GM18502 (cell line): ENCODE measurements at regions not wholly inside any gene's neighbourhood (a gene's known extent, or its start where the extent isn't known, plus 50 kb on each side); places are given as distances from the start of the nearest gene placed in this dataset.
"Not testable (repeated sequence)": the region's sequence is repeated elsewhere in the genome, so short reads cannot be mapped to it uniquely, and the experiment has no call there.

ENCODE experiments used
- ATAC-seq: cut with Tn5 transposase; IDR thresholded peaks from one replicate; pipeline ENCODE4 v1.9.1; 2021; ENCODE audit warnings: mild to moderate bottlenecking; ENCODE audit not compliant: unreplicated experiment, poor library complexity

DNA sequence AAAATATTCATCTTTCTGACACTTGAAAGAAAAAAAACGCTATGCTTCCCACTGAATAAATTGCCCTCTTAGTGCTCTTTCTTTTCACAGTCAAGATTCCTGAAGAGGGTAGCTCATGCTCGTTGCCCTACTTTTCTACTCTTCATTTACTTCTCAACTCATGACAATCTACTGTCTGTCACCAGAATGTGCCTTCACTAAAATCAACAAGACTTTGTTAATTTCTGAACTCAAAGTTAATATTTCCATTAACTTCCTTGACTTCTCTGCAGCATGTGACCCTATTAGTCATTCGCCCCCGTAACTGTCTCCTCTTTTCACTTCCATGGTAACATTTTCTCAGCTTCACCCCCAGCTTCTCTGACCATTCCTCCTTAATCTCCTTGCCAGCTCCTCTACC, 98.9 kb upstream of the MAPRE2 start:
- ATAC-seq, result no peak

DNA sequence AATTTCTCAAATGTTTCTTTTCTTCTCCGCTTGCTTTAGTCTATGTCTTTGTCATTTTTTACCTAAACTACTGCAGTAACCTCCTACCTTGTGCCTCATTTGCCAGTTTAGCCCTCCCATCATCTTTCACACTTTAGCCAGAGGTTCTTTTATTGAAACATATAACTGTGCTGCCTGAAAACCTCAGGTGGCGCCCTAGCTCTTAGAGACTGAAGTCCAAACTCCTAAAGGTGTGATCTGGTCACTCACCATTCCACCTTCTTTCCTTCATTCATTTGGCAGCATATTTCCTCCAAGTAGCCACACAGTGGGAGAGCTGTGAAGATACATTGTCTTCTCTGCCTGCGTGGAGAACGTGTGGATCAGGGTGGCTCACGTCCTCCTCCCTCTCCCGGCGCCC, 98.2 kb upstream of the MAPRE2 start:
- ATAC-seq, result no peak

DNA sequence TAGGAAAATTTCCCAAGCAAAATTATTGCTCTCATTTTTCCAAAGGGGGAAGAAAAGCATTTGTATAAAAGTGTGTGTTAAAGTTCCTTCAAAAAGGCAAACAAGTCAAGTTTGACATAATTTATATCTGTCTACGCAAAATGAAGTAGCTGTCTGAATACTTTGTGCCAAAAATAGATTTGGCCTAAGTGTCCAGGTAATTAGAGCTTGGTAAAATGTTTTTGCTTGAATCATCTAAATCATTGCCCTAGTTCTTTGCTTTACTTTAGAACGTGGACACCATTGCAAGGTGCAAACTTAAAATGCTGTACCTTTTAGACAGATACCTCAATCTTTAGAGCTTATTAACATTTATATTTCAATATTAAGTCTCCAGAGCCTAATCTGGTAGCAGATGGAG, 97.6 kb upstream of the MAPRE2 start:
- ATAC-seq, result no peak

DNA sequence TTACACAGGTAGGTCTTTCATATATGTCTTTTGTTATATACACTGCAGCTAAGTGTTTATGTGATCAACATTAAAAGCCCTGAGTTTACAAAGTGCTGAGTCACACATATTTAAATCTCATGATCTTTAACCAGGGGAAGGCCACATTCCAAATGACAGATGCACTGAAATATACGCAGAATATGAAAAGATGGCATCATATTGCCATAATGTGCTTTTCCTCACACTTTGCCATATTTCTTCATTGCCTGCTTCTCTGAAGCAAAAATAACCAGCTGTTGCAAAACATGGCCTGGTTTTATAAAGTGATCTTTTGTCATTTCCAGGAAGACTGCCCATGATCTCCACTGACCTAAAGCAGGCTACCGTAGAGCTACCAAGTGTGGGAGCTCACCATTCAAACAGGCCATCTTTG, 93.5 kb upstream of the MAPRE2 start:
- ATAC-seq, result no peak

DNA sequence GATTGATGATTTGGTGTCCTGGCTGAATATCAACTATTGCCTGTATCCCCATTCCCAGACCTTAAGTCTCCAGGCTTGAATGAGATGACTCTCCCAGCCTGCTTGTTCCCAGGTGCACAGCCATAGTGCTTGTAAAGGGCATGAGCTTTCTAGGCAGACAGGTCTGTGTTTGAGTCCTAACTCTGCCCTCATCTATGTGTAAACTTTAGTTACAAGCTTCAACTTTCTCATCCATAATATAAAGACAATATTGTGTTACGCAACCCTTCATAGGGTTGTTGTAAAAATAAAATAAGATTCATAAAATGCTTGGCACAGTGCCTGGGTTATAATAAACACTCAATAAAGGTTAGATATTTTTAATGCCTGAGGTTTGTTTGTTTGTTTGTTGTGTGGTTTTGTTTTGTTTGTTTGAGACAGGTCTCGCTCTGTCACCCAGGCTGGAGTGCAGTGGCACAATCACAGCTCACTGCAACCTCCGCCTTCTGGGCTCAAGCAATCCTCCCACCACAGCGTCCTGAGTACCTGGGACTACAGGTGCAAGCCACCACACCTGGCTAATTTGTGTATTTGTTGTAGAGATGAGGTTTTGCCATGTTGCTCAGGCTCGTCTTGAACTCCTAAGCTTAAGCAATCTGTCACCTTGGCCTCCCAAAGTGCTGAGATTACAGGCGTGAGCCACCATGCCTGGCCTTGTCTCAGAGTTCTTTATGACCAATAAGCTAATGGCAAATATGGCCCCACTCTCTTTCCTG, 89.4 kb upstream of the MAPRE2 start:
- no peak for ATAC-seq

DNA sequence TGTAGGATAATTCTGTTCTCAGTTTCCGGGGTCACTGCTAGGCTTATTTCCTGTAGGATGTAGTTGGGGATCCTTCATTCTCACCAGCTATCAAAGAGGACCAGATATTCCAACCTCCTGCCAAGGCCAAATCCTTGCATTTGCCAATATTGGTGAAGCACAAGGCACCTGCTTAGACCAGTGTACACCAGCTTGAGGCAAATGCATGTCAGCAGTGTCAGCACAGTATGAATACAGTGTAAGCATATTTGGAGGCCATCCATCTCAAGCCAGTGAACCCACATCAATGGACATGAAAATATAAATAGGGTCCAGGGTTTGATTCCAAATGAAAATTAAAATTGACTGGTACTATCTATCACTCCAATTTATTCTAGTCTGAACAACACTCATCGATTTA, 88.0 kb upstream of the MAPRE2 start:
- no peak for ATAC-seq

DNA sequence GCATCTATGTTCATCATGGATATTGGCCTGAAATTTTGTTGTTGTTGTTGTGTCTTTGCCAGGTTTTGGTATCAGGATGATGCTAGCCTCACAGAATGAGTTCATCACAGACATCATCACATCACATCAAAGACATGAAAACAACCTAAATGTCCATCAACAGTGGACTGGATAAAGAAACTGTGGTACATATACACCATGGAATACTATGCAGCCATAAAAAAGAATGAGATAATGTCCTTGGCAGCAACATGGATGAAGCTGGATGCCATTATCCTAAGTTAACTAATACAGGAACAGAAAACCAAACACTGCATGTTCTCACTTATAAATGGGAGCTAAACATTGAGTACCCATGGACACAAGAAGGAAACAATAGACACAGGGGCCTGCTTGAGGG, 85.7 kb upstream of the MAPRE2 start:
- not testable (repeated sequence) for ATAC-seq

DNA sequence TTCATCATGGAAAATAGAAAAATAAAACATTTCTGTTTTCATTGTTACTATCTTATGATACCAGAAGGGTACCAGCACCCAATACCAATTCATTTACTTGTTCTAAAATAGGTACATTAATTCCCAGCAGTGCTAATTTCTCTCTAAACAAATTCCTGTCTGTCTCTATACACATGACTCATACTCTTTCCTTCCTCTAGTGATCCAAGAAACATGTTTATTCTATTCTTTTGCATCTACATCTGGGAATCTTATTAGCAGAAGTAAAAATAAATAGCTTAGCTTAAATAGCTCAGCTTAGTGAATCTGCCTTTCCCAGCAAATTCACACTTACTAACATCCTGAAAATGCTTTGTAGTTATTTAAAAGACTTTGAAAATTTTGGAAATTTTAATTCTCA, 84.5 kb upstream of the MAPRE2 start:
- ATAC-seq, result no peak

DNA sequence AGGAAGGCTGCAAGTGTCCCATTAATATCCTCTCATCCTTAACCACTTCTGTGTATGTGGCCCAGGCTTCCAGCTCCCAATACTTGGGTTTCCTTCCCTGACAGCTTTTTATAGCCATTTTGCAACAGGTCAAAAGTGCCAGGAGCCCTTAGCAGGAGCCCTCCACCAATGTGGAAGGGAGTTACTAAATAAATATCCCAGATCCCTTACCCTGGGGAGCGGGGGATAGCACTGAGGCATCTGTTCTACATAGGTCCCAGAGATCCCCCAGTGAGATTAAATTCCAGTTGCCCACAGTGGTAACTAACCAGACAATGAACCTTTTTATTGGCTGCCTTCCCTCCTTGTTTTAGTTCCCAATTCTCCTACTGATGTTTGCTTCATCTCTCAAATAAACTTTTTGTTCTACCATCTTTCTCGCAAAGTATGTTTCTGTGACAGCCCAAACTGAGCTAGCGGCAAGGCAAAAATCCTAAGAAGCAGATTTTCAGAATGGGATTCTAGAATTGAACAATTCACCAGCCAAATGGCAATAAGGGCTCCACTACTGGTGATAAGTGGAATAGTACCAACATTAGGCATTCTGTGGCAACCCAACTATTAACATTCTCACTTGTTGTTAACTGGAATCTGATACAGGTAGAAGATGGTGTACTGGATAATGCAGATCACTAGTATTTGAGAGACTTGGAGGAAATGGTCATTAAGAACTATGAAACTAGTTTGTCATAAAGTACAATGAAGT, 83.9 kb upstream of the MAPRE2 start:
- no peak for ATAC-seq

DNA sequence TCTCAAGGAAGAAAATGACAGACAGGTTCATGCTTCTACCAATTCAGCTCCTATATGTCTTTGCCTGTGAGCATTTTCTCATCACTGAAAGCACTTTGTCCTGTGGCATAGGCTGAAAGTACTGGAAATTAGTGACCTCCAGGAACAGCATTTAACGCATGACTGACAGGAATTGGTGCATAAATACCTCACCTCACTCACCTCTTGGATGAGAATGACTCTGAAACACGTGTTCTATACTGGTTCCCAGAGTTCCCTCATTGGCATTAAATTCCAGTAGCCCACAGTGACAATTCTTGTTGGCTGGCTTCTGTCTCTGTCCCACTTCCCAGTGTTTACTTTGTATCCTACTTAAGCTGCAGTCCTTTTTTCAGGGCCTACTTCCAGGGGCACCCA, 83.4 kb upstream of the MAPRE2 start:
- no peak for ATAC-seq

DNA sequence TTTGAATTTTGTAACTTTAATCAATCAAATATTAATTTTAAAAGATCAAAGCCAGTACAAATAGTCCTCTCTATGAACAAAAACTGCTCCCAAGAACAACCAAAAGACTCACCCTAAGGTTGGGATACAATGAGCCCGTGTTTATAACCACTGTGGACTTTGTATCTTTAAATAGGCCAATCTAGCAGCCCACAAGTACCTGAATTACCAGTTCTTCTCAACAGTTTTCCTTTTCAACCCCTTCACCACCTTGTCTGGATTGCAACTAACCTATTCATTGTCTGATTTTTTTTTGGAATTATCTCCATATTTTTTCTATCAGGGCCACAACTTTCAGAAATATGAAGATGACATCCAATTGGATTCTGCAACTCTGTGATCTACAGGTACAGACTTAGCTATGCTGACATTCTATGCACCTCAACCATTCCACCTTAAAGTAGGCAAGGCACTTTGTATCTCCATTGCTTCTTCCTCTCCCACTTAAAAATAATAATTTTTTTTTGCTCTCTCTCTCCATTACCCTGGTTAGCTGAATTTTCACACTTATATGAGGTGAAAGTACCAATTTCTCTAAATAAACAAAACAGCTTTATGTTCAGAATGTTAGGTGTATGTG, 81.9 kb upstream of the MAPRE2 start:
- ATAC-seq, result no peak

DNA sequence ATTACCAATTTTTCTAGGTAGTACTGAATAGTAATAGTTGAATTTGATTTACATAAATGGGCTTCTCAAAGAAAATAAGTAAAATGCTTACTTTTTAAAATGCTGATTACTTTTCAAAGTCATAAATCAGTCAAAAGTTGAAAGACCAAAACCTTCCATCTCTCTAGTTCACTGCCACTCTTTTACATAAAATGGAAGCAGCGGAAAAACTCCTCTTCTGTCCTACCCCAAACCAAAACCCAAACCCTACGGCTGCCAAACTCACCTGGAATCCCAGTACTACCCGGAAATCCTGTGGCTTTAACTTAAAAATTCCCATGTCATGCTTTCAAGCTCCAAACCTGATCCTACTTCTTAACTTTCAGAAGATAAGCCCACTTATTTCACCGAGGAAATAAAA, 81.2 kb upstream of the MAPRE2 start:
- ATAC-seq, result no peak

DNA sequence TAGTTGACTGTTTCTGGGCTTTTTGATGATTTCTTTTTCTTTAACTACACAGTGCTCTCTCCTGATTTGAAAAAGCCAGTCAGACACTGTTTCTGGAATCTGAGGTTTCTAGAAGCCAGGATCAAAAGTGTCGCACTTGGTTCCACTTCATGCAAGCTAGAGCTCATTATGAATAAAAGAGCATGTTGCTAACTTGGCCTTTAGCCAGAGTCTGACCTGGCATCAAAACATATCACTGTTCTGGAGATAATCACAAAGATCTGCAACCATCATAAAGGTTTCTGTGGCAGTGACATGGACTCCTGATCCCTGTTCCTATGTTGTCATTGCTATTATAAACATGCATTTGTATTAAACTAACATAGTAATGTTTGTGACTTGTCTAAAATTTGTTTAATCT, 76.1 kb upstream of the MAPRE2 start:
- ATAC-seq, result no peak

DNA sequence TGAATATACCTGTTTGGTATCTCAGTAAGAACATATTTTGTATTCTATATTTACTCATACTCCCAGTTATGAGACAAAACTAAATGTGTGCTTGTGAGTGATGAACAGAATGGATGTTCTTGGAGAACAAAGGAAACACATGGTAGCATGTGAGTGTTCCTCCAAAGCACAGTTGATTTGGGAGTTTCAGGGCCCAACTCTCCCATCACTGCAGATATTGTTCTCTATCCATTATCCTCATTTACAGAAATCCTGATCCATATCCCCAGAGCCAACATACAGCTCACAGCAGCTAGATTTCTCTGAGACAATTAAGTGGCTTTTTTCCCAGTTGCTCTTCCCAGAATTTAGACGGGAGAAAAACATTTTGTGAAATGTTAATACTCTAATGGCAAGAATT, 75.6 kb upstream of the MAPRE2 start:
- no peak for ATAC-seq

DNA sequence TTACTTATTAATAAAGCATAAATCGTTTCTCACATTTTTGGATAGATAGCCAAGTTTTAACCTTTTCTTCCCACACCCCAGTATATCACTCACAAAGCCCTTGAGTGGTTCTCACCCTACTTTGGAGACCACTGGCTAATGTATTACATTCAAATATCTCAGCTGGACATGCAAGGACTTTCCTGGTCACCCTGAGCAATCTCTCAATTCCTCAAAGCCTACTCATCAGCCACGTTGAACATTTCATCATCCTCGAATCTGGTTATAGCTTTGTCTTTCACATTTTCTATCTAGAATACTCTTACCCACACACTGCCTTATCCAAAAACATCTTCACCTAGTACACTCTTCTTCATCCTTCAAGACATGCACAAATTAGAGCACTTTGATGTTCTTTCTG, 71.1 kb upstream of the MAPRE2 start:
- ATAC-seq, result no peak

DNA sequence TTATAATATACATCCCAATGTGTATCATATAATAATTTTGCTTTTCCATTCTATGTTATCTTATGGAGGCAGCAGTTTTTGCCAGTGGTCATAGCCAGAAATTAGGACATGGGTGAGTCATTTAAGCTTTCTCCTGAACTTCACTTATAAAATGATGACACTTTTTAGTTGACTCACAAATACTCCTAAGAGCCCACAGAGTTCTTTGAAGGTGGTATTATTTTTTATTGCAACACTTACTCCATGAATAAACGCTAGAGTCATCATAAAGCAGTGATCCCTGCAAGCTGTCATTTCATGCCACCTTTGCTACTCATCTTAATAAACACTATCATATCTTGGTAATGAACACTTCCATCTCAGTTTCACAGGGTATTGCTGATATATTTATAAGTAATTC, 69.9 kb upstream of the MAPRE2 start:
- ATAC-seq, result no peak

DNA sequence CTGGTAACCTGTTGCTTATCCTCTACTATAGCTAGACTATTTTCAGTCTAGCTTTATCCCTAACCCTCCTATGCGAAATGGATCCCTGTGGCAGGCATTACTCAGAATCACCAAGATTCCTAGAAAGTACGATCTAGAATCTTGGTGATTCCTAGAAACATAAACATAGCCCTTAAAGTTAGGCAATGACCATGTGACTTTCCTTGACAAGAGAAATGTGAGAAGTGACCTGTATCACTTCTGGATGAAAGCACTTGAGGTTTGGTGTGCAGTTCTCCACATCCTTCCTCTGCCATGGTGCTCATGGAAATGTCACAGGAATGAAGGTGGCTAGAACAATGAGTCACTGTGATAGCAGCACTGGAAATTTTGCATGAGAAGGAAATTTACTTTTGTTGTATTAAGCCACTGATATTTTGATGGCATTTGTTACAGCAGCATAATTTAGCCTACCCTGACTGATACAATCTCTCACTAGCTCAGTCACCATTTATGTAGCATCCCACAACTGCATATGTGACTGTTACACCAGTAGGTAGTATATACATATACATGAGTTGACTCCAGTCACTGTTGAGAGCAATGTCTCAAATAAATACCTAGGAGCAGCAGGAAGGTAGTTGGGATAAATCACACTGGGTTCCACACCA, 68.3 kb upstream of the MAPRE2 start:
- no peak for ATAC-seq

DNA sequence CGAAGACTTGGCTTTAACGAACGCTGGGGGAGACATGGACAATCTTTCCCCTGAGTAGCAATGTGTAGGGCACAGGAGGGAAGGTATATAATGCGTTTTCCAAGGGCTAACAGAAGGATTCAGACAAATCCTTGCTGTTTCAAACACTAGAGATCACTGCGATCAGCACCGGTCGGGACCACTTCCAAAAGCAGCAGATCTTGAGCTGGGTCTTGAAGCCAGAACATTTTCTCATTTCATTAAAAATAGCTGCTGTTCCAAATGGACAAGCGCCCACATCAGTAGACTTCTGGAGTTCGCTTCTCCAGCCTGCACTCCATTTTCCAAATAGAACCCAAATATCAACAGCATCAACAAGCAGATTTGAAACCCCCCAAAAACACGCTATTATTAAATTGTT, 65.1 kb upstream of the MAPRE2 start:
- ATAC-seq, result no peak

DNA sequence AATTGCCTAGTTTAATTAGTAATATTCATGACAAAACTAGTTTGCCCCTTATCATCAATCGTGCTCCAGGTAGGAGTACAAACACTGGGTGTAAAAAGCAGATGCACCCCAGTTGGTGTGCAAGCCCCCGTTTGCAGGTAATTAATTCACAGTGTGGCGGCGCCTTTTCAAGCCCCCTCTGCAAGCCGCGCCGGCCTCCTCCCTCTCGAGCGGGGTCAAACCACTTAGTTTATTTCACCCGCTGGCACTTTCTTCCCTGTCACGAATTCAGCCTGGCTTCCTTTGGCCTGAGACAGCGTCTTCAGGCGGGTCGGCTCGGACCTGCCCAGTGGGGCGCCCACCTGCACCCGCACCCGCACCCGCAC, 64.7 kb upstream of the MAPRE2 start:
- ATAC-seq, result peak; percentile 9

DNA sequence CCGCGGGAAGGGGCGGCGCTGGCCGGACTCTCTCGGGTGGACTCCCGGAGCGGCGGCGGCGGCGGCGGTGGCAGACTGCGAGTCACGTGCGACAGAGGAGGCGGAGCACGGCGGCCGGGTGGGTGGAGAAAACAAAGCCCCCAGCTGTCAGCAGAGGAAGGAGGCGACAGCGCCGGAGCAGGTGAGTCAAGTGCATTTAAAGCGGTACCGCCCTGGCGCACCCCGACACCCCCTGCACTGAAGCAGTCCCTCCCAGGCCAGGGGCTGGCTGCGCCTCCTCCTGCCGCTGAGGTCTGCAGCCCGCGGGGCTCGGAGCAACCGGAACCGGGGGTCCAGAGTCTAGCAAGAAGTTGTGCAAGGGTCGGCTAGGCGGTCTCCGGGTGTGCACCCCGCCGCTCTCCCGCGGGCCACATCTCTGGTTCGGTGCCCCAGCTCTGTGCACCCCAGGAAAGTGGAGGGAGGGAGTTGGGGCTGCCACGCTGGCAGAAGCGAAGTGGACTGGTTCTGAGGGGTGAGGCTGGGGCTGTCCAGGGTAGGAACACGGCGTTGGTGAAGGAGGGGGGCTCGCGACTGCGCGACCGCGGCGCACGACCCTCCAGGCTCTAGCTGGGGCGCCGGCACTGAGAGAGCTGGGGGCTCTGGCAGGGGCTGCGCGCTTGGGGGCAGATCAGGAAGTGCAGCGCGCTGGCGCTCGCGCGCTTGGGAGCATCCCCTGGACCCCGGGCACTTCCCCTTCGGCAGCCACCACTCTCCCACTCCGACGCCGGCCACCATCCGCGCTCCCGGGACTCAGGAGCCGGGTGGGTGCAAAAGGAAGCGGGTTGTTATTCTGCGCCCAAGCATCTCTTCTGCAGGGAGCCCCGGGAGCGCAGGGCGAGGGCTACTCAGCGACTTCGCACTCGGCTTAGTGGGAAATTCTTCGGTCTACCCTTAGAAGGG, 64.0 kb upstream of the MAPRE2 start:
- ATAC-seq, result peak; percentile 82
